HepG2 (cell line): ENCODE measurements at regions not wholly inside any gene's neighbourhood (a gene's known extent, or its start where the extent isn't known, plus 50 kb on each side); places are given as distances from the start of the nearest gene placed in this dataset.

Source experiments
- ATAC-seq: fragments of 200-7000 bp; cut with Tn5 transposase; 3 replicates; pipeline ENCODE4 v1.9.1; 2020; ENCODE audit warnings: mild to moderate bottlenecking, moderate library complexity
- BruUV-seq: library from RNA; stranded (reverse); fragments of 400-500 nt; replicated peaks from 2 replicates; lab custom pipeline; 2021; lab: Mats Ljungman, UMichigan
- CTCF ChIA-PET: fragments of 300-600 bp; formaldehyde crosslinking; extraction: SDS; loops from one replicate; lab custom pipeline; 2021; ENCODE audit warnings: low total read pairs, inconsistent platforms, low intra/inter-chr PET ratio; lab: Yijun Ruan, JAX
- POLR2A ChIA-PET: fragments of 350-600 bp; sonication (Branson Sonifier 250); formaldehyde crosslinking; loops from one replicate; lab custom pipeline; 2020; ENCODE audit warnings: antibody characterized with exemption, inconsistent platforms; lab: Yijun Ruan, JAX
- DNase-seq: peaks from one replicate; pipeline ENCODE4 v3.0.0-alpha.2; 2015; ENCODE audit warnings: low spot score
- FAIRE-seq: peaks from 3 replicates; lab custom pipeline; 2011; peaks lifted over from hg19 to GRCh38; lab: Jason Lieb, UNC
- H2AFZ ChIP-seq: one replicate; pipeline ENCODE4 v1.6.1; 2011; ENCODE audit warnings: low read length, inconsistent platforms
- H3K27ac ChIP-seq: fragments of 300-600 bp; 3 replicates; pipeline ENCODE4 v1.8.0; 2011; ENCODE audit warnings: mixed run types, mild to moderate bottlenecking, mixed read lengths, low read length, inconsistent platforms; ENCODE audit not compliant: insufficient read depth; ENCODE audit errors: extremely low read length
- H3K27me3 ChIP-seq, 2 experiments: fragments of 200-600 bp in 1 of 2; 2 replicates in 1 of 2; 3 replicates in 1 of 2; pipeline versions ENCODE4 v1.6.0 to v1.8.0; 2011; ENCODE audit warnings: low read length in 2 of 2, mild to moderate bottlenecking in 2 of 2, moderate library complexity in 2 of 2, inconsistent platforms in 1 of 2; ENCODE audit not compliant: insufficient read depth in 2 of 2, control insufficient read depth in 1 of 2
- H3K36me3 ChIP-seq, 2 experiments: fragments of 200-600 bp in 1 of 2; replicated peaks in 1 of 2; 2 replicates in 1 of 2; 3 replicates in 1 of 2; pipeline versions ENCODE4 v1.5.1 to v1.8.0; 2011; ENCODE audit warnings: low read length in 2 of 2, inconsistent platforms in 1 of 2; ENCODE audit not compliant: insufficient read depth in 2 of 2, control insufficient read depth in 1 of 2
- H3K4me1 ChIP-seq: 2 replicates; pipeline ENCODE4 v1.5.1; 2012; ENCODE audit warnings: low read length, inconsistent platforms; ENCODE audit not compliant: insufficient read depth
- H3K4me2 ChIP-seq: 2 replicates; pipeline ENCODE4 v1.6.0; 2011; ENCODE audit warnings: low read depth, low read length, inconsistent platforms
- H3K4me3 ChIP-seq, 3 experiments: fragments of 200-600 bp in 1 of 3; sonication (generic), shearing (Covaris generic) in 1 of 3; replicated peaks in 1 of 3; 2 replicates each; pipeline ENCODE4 v1.5.1; 2011 to 2016; ENCODE audit warnings: low read length in 3 of 3, inconsistent platforms in 2 of 3, low read depth in 2 of 3, mild to moderate bottlenecking in 2 of 3, control low read depth in 1 of 3, mixed read lengths in 1 of 3; ENCODE audit not compliant: insufficient read depth in 1 of 3
- H3K79me2 ChIP-seq: one replicate; pipeline ENCODE4 v1.6.1; 2011; ENCODE audit warnings: low read length, inconsistent platforms; ENCODE audit not compliant: insufficient read depth
- H3K9ac ChIP-seq: 2 replicates; pipeline ENCODE4 v1.6.0; 2011; ENCODE audit warnings: mild to moderate bottlenecking, low read depth, low read length, inconsistent platforms; ENCODE audit not compliant: insufficient read depth
- H3K9me3 ChIP-seq: 2 replicates; pipeline ENCODE4 v1.5.1; 2012; ENCODE audit warnings: mild to moderate bottlenecking, low read length
- H4K20me1 ChIP-seq: 2 replicates; pipeline ENCODE4 v1.6.0; 2011; ENCODE audit warnings: inconsistent platforms, mild to moderate bottlenecking, low read length, moderate library complexity; ENCODE audit not compliant: insufficient read depth
- ZNF263 ChIP-seq: sonication (generic); formaldehyde crosslinking; IDR thresholded peaks from 2 replicates; pipeline ENCODE4 v1.4.0; 2020; ENCODE audit warnings: missing genetic modification reagents
- ZNF468 ChIP-seq: sonication (generic); formaldehyde crosslinking; IDR thresholded peaks from 2 replicates; pipeline ENCODE4 v1.8.0; 2022; ENCODE audit warnings: mild to moderate bottlenecking, moderate library complexity, missing genetic modification reagents
- WGBS: methylation state at CpG from one replicate; pipeline ENCODE4 v1.1.6; 2017; ENCODE audit warnings: low lambda C conversion rate; 5-methylcytosine and 5-hydroxymethylcytosine counted together
- in situ Hi-C: cut with HindIII; loops from 2 replicates; pipeline ENCODE4 v1.10.0; 2017; ENCODE audit warnings: low pct_unique_long_range_greater_than_20kb; ENCODE audit not compliant: extremely low pct_ligation_motif_present
- intact Hi-C: fragments of 100-400 bp; cut with micrococcal nuclease; formaldehyde crosslinking; loops from one replicate; pipeline ENCODE4 v1.10.0; 2022; ENCODE audit not compliant: unreplicated experiment
- TF ChIP-seq, protein P1 (sequence below): sonication (generic); formaldehyde crosslinking; IDR thresholded peaks from 2 replicates; pipeline ENCODE4 v1.4.0; 2020; ENCODE audit warnings: missing genetic modification reagents
- TF ChIP-seq, protein P2 (sequence below): sonication (generic); formaldehyde crosslinking; IDR thresholded peaks from 2 replicates; pipeline ENCODE4 v1.8.0; 2022; ENCODE audit warnings: missing genetic modification reagents, mild to moderate bottlenecking, borderline replicate concordance

DNA sequence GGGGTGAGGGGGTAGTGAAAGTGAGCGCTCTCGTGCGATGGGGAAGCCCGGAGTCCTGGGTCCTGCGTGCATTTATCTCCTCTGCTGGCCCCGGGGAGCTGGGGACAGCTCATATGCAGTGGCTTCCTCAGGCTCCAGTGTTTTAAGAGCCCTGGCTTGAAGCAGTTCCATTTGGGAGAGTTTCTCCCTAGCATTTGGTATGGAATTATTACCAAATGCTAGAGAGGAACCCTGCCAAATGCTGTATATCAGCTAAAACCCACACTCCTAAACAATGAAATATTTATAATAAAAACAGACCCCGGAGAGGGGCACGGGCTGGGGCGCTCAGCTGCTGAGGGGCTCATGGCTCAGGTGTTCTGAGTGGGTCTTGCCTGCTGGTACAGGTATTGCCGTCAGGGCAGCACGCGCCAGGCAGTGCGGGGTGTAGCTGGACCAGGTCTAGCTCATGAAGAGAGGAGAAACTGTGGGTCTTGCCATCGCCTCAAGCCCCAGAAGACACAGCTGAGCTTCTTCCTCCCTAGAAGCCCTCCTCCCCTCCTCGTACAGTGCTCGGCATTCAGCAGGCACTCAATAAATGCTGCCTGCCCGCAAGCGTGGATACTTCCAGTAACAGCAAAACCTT is 163.6 kb upstream of the ZNF536 start:
- Histone ChIP-seq H3K9me3 (no peaks in the 10 kb centered on the region), H3K36me3 (no peaks in the 10 kb centered on the region), H4K20me1 (no peaks in the 10 kb centered on the region), H3K27me3 (peaks cover 6 to 34% of the 10 kb centered on the region in 2 experiments), H3K4me2 (no peak overlapping the region), H2AFZ (no peak overlapping the region), H3K27ac (no peak overlapping the region), H3K4me3 (no peak overlapping the region), H3K4me1 (no peaks in the 10 kb centered on the region), H3K9ac (no peak overlapping the region), H3K79me2 (no peaks in the 10 kb centered on the region)
- ATAC-seq (no peak), FAIRE-seq (no peak), DNase-seq (no peak)
- TF ChIP-seq, protein P1, sequence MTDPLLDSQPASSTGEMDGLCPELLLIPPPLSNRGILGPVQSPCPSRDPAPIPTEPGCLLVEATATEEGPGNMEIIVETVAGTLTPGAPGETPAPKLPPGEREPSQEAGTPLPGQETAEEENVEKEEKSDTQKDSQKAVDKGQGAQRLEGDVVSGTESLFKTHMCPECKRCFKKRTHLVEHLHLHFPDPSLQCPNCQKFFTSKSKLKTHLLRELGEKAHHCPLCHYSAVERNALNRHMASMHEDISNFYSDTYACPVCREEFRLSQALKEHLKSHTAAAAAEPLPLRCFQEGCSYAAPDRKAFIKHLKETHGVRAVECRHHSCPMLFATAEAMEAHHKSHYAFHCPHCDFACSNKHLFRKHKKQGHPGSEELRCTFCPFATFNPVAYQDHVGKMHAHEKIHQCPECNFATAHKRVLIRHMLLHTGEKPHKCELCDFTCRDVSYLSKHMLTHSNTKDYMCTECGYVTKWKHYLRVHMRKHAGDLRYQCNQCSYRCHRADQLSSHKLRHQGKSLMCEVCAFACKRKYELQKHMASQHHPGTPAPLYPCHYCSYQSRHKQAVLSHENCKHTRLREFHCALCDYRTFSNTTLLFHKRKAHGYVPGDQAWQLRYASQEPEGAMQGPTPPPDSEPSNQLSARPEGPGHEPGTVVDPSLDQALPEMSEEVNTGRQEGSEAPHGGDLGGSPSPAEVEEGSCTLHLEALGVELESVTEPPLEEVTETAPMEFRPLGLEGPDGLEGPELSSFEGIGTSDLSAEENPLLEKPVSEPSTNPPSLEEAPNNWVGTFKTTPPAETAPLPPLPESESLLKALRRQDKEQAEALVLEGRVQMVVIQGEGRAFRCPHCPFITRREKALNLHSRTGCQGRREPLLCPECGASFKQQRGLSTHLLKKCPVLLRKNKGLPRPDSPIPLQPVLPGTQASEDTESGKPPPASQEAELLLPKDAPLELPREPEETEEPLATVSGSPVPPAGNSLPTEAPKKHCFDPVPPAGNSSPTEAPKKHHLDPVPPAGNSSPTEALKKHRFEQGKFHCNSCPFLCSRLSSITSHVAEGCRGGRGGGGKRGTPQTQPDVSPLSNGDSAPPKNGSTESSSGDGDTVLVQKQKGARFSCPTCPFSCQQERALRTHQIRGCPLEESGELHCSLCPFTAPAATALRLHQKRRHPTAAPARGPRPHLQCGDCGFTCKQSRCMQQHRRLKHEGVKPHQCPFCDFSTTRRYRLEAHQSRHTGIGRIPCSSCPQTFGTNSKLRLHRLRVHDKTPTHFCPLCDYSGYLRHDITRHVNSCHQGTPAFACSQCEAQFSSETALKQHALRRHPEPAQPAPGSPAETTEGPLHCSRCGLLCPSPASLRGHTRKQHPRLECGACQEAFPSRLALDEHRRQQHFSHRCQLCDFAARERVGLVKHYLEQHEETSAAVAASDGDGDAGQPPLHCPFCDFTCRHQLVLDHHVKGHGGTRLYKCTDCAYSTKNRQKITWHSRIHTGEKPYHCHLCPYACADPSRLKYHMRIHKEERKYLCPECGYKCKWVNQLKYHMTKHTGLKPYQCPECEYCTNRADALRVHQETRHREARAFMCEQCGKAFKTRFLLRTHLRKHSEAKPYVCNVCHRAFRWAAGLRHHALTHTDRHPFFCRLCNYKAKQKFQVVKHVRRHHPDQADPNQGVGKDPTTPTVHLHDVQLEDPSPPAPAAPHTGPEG (CRISPR knock-in tag) = no peak
- TF ChIP-seq ZNF468 (CRISPR knock-in tag) = no peak
- no peak for TF ChIP-seq ZNF263 (CRISPR knock-in tag)
- TF ChIP-seq, protein P2, sequence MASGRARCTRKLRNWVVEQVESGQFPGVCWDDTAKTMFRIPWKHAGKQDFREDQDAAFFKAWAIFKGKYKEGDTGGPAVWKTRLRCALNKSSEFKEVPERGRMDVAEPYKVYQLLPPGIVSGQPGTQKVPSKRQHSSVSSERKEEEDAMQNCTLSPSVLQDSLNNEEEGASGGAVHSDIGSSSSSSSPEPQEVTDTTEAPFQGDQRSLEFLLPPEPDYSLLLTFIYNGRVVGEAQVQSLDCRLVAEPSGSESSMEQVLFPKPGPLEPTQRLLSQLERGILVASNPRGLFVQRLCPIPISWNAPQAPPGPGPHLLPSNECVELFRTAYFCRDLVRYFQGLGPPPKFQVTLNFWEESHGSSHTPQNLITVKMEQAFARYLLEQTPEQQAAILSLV (CRISPR knock-in tag) = no peak
- in situ Hi-C loops = no loop called here
- ChIA-PET POLR2A (no interaction called here), CTCF (no interaction called here)
- 25% methylated on average over 16 of the region's 18 CpGs for WGBS
- intact Hi-C loops = no loop called here
- BruUV-seq = no TSS peak
